ENCODE measurements at regions not wholly inside any gene's neighbourhood (a gene's known extent, or its start where the extent isn't known, plus 50 kb on each side); places are given as distances from the start of the nearest gene placed in this dataset.
"Not testable (repeated sequence)": the region's sequence is repeated elsewhere in the genome, so short reads cannot be mapped to it uniquely, and the experiment has no call there.

GRCh38 chr13:86038490-86038889 lies 239.3 kb upstream of the SLITRK6 start:
- no peak for DNase-seq

GRCh38 chr13:86020351-86021002 lies 221.3 kb upstream of the SLITRK6 start:
- no peak for DNase-seq

GRCh38 chr13:86006317-86006716 lies 207.1 kb upstream of the SLITRK6 start:
- no peak for DNase-seq

- no peak for DNase-seq
These were observed 203.8 kb upstream of the SLITRK6 start for GRCh38 chr13:86003029-86003428.

- DNase-seq, result no peak
These were observed 201.3 kb upstream of the SLITRK6 start for GRCh38 chr13:86000546-86000945.

GRCh38 chr13:85997587-85997986 lies 198.4 kb upstream of the SLITRK6 start:
- no peak for DNase-seq

GRCh38 chr13:85995788-85996418 lies 196.7 kb upstream of the SLITRK6 start:
- no peak for DNase-seq

- DNase-seq, result no peak
These were observed 194.3 kb upstream of the SLITRK6 start for GRCh38 chr13:85993567-85993966.

GRCh38 chr13:85990397-85990796 lies 191.2 kb upstream of the SLITRK6 start:
- DNase-seq, result no peak

- no peak for DNase-seq
These were observed 186.6 kb upstream of the SLITRK6 start for GRCh38 chr13:85985797-85986196.

- DNase-seq, result no peak
These were observed 182.9 kb upstream of the SLITRK6 start for GRCh38 chr13:85982102-85982501.

- not testable (repeated sequence) for DNase-seq
These were observed 181.2 kb upstream of the SLITRK6 start for GRCh38 chr13:85980447-85980846.

- no peak for DNase-seq
These were observed 177.0 kb upstream of the SLITRK6 start for GRCh38 chr13:85976242-85976641.

GRCh38 chr13:85974608-85975366 lies 175.6 kb upstream of the SLITRK6 start:
- DNase-seq, result no peak

GRCh38 chr13:85970727-85971126 lies 171.5 kb upstream of the SLITRK6 start:
- no peak for DNase-seq

GRCh38 chr13:85969331-85969730 lies 170.1 kb upstream of the SLITRK6 start:
- no peak for DNase-seq

- DNase-seq, result no peak
These were observed 136.7 kb upstream of the SLITRK6 start for GRCh38 chr13:85935868-85936467.

GRCh38 chr13:85930108-85930507 lies 130.9 kb upstream of the SLITRK6 start:
- DNase-seq, result no peak

GRCh38 chr13:85910962-85911361 lies 111.7 kb upstream of the SLITRK6 start:
- DNase-seq, result no peak

GRCh38 chr13:85900521-85900920 lies 101.3 kb upstream of the SLITRK6 start:
- DNase-seq, result no peak

GRCh38 chr13:85896516-85897450 lies 97.6 kb upstream of the SLITRK6 start:
- no peak for DNase-seq

- DNase-seq, result no peak
These were observed 88.2 kb upstream of the SLITRK6 start for GRCh38 chr13:85887406-85887805.

GRCh38 chr13:85879014-85879413 lies 79.8 kb upstream of the SLITRK6 start:
- no peak for DNase-seq

All from midbrain (tissue), 1 donor.